GM23248 (cell line): ENCODE measurements at regions not wholly inside any gene's neighbourhood (a gene's known extent, or its start where the extent isn't known, plus 50 kb on each side); places are given as distances from the start of the nearest gene placed in this dataset.

Experiments used
- EZH2 ChIP-seq: fragments of 200-600 bp; sonication (generic); IDR thresholded peaks from 2 replicates; pipeline ENCODE4 v1.6.1; 2018; ENCODE audit warnings: antibody characterized with exemption, mild to moderate bottlenecking; ENCODE audit not compliant: insufficient read depth, poor library complexity, severe bottlenecking
- EZH2phosphoT487 ChIP-seq: fragments of 200-600 bp; sonication (generic); IDR thresholded peaks from 2 replicates; pipeline ENCODE4 v1.6.1; 2018; ENCODE audit warnings: antibody characterized with exemption, moderate library complexity, mild to moderate bottlenecking, low read depth; ENCODE audit not compliant: insufficient read depth

DNA sequence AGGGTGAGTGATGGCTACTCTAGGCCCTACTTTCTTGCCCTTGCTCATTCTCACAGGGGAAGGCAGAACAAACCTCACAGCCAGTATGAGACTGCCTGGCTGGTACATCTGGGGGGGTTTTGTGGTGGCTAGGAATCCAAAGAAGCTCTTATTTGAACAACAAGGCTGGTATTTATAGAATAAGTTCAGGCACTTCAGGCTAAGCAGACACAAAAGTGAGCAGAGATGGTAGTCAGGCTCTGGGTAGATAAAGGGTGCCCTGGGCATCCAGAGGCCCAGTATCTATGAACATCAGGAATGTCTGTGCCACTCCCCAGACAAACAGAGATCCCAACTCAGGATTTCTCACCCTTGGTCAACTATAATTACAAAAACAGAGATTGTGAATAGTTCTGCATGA lies 57.2 kb upstream of the RTN4 start:
- TF ChIP-seq EZH2 (no peak), EZH2phosphoT487 (no peak)
